Activated T-cell treated with anti-CD3 and anti-CD28 coated beads, Interleukin-2, amount 50 U/mL, for 24 hours (primary cell): ENCODE measurements at regions not wholly inside any gene's neighbourhood (a gene's known extent, or its start where the extent isn't known, plus 50 kb on each side); places are given as distances from the start of the nearest gene placed in this dataset.
"Not testable (repeated sequence)": the region's sequence is repeated elsewhere in the genome, so short reads cannot be mapped to it uniquely, and the experiment has no call there.

Experiments used
- DNase-seq: peaks from one replicate; pipeline ENCODE4 v3.0.0-alpha.2; 2020
- H3K27ac Mint-ChIP-seq: 2 replicates; pipeline ENCODE4 v1.8.0; 2020; ENCODE audit warnings: mild to moderate bottlenecking, mixed read lengths
- H3K27me3 Mint-ChIP-seq: 2 replicates; pipeline ENCODE4 v1.8.0; 2020; ENCODE audit warnings: mixed read lengths
- H3K36me3 Mint-ChIP-seq: 2 replicates; pipeline ENCODE4 v1.8.0; 2020; ENCODE audit warnings: low read depth, mixed read lengths
- H3K4me1 Mint-ChIP-seq: 2 replicates; pipeline ENCODE4 v1.8.0; 2020; ENCODE audit warnings: low read depth, mixed read lengths
- H3K4me3 Mint-ChIP-seq: 2 replicates; pipeline ENCODE4 v1.8.0; 2020; ENCODE audit warnings: mild to moderate bottlenecking, moderate library complexity, mixed read lengths
- H3K9me3 Mint-ChIP-seq: 2 replicates; pipeline ENCODE4 v1.8.0; 2020; ENCODE audit warnings: mixed read lengths

DNA sequence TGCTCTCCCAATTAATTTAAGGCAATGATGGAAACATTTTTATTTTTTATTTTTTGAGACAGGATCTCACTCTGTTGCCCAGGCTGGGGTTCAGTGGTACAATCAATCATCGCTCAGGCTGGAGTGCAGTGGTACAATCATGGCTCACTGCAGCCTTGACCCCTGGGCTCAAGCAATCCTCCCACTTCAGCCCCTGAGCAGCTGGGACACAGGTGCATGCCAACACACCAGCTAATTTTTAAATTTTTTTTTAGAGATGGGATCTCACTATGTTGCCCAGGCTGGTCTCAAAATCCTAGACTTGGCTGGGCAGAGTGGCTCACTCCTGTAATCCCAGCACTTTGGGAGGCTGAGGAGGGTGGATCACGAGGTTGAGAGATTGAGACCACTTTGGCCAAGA lies 126.1 kb upstream of the PTBP2 start:
- H3K4me1 Mint-ChIP-seq, H3K4me3 Mint-ChIP-seq, H3K9me3 Mint-ChIP-seq, H3K27ac Mint-ChIP-seq, DNase-seq, H3K36me3 Mint-ChIP-seq, H3K27me3 Mint-ChIP-seq: not testable (repeated sequence)

DNA sequence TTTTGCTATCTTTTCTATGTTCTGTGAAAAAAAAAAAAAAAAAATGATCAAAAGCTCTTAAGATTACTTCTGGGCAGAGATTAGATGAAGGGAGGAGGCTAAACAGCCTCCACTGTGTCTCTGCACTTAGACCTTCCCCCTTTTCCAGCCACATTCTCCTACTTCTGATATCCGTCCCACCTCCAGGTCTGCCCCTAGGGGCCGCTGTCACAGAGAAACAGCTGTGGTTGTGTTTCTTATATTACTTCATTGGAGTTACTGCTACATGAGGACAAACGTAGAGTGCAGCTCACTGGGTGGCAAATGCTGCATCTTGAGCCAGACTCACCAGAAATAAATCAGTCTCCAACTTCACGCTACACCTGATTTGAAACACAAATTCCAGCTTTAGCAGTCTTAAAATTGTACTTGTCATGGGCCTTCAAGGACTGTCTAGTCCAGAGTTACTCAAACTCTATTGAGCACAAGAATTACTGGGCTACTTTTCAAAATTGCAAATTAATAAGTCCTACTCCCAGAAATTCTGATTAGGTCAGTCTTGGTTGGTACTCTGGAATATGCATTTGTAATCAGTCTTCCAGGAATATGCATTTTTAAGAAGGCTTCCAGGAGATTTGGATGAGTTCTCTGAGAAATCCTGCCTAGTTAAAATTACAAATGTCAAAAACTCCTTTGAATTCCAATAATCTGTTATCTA lies 125.2 kb upstream of the PTBP2 start:
- no peak for DNase-seq
- H3K27me3 Mint-ChIP-seq, result peaks cover 3% of the 10 kb centered on the region
- no peaks in the 10 kb centered on the region for H3K9me3 Mint-ChIP-seq
- H3K4me3 Mint-ChIP-seq, result no peak overlapping the region
- no peaks in the 10 kb centered on the region for H3K4me1 Mint-ChIP-seq
- H3K36me3 Mint-ChIP-seq, result no peaks in the 10 kb centered on the region
- H3K27ac Mint-ChIP-seq, result no peak overlapping the region

DNA sequence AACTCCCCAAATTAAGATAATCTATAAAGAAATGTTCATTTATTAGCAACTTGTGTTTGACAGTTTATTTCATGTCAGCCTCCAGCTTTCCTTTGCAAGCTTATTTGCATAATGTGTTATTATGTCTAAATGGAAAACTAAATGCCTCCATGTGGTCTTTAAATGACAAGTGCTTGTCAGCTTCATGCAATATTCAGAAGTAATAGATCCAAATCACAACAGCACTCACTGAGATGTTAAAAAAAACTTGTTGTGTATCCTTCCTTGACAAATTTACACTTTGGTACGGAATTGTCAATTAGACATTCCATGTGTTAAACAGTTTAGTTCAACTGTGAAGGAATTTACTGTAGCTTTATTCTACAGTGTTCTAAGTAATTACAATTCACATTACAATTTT lies 124.4 kb upstream of the PTBP2 start:
- Mint-ChIP-seq H3K4me3 (no peak overlapping the region), H3K9me3 (no peaks in the 10 kb centered on the region), H3K27ac (no peak overlapping the region), H3K36me3 (no peaks in the 10 kb centered on the region), H3K27me3 (peaks cover 6% of the 10 kb centered on the region), H3K4me1 (no peaks in the 10 kb centered on the region)
- no peak for DNase-seq

DNA sequence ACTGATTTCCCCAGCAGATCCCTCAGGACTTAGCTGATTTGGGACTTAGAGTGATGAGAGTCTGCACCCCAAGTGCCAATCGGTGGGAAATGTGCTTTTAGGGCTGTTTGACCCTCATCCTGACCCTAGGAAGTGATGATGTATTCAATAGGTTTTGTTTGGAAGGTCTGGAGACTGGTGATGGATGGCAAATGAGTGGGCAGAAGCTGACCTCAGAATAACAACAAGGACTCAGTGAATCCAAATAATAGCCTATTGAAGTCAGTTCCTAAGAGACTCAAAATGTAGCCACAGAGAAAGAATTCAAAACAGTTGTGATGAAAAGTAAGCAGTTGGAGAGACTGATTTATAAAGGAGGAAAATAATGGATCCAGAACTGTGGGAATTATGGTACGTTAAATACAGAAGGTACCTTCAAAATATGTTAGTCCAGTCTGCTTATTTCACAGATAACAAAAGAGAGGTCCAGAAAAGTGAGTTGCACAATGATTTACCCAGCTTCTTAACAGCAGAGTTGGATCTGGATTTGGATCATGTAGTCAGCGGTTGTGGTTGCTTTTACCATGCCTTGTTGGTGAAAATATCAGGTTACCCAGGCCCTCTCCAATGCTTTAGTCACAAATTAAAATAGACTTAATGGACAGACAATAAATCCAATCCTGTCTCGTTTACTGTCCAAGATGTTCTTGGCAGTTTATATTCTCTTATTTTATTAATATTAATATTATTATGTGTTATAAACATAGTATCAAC lies 123.0 kb upstream of the PTBP2 start:
- Mint-ChIP-seq H3K27me3 (peaks cover 6% of the 10 kb centered on the region), H3K9me3 (no peaks in the 10 kb centered on the region), H3K27ac (no peak overlapping the region), H3K4me3 (no peak overlapping the region), H3K4me1 (no peaks in the 10 kb centered on the region), H3K36me3 (no peaks in the 10 kb centered on the region)
- no peak for DNase-seq

DNA sequence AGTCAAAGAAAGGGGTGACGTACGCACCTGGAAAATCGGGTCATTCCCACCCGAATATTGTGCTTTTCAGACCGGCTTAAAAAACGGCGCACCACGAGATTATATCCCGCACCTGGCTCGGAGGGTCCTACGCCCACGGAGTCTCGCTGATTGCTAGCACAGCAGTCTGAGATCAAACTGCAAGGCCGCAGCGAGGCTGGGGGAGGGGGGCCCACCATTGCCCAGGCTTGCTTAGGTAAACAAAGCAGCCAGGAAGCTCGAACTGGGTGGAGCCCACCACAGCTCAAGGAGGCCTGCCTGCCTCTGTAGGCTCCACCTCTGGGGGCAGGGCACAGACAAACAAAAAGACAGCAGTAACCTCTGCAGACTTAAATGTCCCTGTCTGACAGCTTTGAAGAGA lies 117.0 kb upstream of the PTBP2 start:
- not testable (repeated sequence) for H3K9me3 Mint-ChIP-seq, H3K4me1 Mint-ChIP-seq, DNase-seq, H3K36me3 Mint-ChIP-seq, H3K27me3 Mint-ChIP-seq, H3K27ac Mint-ChIP-seq, H3K4me3 Mint-ChIP-seq

DNA sequence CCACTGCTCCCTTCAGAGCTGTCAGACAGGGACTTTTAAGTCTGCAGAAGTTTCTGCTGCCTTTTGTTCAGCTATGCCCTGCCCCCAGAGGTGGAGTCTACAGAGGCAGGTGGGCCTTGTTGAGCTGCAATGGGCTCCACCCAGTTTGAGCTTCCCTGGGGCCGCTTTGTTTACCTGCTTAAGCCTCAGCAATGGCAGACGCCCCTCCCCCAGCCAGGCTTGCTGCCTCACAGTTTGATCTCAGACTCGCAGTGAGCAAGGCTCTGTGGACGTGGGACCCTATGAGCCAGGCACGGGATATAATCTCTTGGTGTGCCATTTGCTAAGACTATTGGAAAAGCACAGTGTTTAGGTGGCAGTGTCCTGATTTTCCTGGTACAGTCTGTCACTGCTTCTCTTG lies 104.2 kb upstream of the PTBP2 start:
- not testable (repeated sequence) for H3K4me3 Mint-ChIP-seq, H3K9me3 Mint-ChIP-seq, H3K4me1 Mint-ChIP-seq, DNase-seq, H3K36me3 Mint-ChIP-seq, H3K27ac Mint-ChIP-seq
- H3K27me3 Mint-ChIP-seq, result peaks cover 12% of the 10 kb centered on the region

DNA sequence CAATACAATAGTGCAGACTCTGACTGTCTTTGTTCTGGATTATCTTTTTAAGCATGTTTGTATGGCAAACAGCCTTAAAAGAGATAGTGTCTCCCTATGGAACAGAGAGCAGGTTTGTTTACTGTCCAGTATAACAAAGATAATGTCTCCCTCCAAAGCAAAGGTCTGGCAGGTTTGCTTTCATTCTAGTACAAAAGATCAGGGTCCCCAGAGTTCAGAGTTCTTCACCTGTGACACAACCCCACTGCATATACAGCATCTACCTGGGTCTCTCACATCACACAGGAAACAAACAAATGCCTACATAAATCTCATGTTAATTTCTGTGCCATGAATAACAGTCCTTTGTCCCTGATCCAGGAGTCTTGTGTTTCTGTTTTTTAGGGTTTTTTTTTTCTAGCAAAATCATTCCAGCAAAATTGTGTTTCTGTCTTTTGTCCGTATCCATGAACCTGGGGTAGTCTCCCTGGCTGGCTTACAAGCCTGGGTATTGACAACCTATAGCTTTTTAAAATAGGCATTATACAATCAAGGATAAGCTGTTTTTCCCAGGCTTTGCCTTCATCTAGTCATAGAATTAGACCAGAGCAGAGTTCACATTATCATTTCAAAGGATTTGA lies 89.4 kb upstream of the PTBP2 start:
- no peaks in the 10 kb centered on the region for H3K36me3 Mint-ChIP-seq
- H3K9me3 Mint-ChIP-seq, result no peaks in the 10 kb centered on the region
- no peaks in the 10 kb centered on the region for H3K27me3 Mint-ChIP-seq
- no peak overlapping the region for H3K4me3 Mint-ChIP-seq
- no peak for DNase-seq
- no peaks in the 10 kb centered on the region for H3K4me1 Mint-ChIP-seq
- H3K27ac Mint-ChIP-seq, result no peak overlapping the region

DNA sequence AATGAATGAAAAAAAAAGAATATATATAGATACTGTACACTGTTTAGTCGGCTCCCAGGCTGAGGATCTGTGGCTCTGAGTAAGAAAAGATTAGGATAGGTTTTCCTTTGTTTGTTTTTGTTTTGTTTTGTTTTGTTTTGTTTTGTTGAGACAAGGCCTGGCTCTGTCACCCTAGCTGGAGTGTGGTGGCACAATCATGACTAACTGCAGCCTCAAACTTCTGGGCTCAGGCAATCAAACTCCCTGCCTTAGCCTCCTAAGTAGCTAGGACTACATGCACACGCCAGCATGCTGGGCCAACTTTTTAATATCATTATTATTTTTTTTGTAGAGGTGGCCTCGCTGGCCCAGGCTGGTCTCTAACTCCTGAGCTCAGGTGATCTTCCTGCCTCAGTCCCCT lies 87.9 kb upstream of the PTBP2 start:
- Mint-ChIP-seq H3K27ac (no peak overlapping the region), H3K9me3 (no peaks in the 10 kb centered on the region), H3K4me1 (no peaks in the 10 kb centered on the region), H3K36me3 (no peaks in the 10 kb centered on the region), H3K27me3 (no peaks in the 10 kb centered on the region), H3K4me3 (no peak overlapping the region)
- DNase-seq, result no peak

DNA sequence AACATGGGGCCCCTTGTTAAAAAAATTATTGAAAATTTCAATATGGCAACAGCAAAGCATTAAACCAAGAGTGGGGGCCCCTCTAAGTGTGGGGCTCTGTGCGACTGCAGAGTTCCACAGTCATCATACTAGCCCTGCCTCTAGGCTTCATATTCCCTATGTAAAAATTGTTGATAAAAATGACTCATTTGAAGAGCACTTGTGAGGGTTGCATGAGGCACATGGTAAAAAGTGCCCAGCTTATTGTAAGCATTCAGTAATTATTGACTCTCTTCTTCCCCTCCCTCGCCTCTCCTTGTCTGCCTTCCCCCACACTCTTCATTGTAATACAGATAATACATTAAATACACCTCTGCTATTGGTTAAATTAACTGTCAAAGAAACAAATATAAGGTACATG lies 86.7 kb upstream of the PTBP2 start:
- H3K9me3 Mint-ChIP-seq, result no peaks in the 10 kb centered on the region
- no peak overlapping the region for H3K4me3 Mint-ChIP-seq
- no peaks in the 10 kb centered on the region for H3K4me1 Mint-ChIP-seq
- no peaks in the 10 kb centered on the region for H3K27me3 Mint-ChIP-seq
- no peak for DNase-seq
- no peak overlapping the region for H3K27ac Mint-ChIP-seq
- no peaks in the 10 kb centered on the region for H3K36me3 Mint-ChIP-seq

DNA sequence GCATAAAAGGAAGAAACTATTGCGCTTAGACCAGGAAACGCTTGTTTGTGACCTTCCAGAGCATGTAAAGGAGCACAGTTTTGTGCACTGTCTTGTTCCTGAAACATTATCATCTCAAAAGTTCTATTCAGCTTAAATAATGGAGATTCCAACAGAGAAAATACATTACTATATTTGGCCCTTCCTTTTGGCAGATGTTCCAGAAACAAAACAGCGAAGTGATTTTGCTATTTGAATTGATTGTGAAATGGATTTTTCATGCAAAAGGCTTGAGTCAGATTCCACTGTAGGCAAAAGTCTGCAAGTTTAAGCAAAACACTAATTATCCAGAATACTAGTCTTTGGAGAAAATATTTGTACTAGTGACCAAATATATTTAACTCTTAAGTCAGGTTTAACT lies 80.3 kb upstream of the PTBP2 start:
- Mint-ChIP-seq H3K27me3 (peaks cover 7% of the 10 kb centered on the region), H3K27ac (no peak overlapping the region), H3K4me3 (no peak overlapping the region), H3K9me3 (no peaks in the 10 kb centered on the region), H3K36me3 (no peaks in the 10 kb centered on the region), H3K4me1 (no peaks in the 10 kb centered on the region)
- no peak for DNase-seq

DNA sequence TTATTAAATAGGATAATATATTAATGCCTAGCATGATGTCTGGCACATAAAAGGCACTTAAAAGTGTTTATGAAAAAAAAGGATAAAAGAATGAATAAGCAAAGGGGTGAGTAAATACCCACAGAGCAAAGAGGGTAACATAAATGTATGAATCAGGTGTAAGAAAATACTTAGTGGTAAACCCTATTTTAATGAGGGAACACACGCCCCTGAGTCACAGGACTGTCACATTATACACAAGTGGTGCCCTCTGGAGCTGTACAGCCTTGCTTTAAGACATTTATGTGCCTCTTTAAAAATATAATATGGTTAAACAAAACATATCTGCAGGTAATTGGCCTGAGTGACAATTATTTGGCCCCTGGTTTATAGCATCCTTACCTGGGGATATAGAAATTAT lies 78.1 kb upstream of the PTBP2 start:
- H3K9me3 Mint-ChIP-seq, result no peaks in the 10 kb centered on the region
- no peak overlapping the region for H3K4me3 Mint-ChIP-seq
- H3K27me3 Mint-ChIP-seq, result peaks cover 7% of the 10 kb centered on the region
- no peaks in the 10 kb centered on the region for H3K4me1 Mint-ChIP-seq
- no peaks in the 10 kb centered on the region for H3K36me3 Mint-ChIP-seq
- H3K27ac Mint-ChIP-seq, result no peak overlapping the region
- DNase-seq, result no peak

DNA sequence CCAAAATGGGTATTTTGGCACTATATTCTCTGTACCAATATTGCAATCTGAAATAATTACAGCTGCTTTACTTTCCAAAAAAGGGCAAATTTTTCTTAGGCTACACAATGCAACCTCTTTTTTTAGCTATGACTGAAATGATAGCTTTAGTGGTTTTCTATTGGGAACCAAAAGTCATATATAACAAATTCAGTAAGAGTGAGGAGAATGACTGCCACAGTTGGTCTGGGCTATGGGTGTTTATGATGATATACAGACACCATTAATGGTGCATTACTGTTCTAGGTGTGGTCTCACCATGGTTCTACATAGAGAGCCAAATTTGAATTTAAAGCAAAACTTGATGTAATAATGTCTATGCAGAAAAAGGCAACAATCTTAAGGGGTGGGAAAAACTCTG lies 72.3 kb upstream of the PTBP2 start:
- Mint-ChIP-seq H3K27ac (no peak overlapping the region), H3K4me1 (no peaks in the 10 kb centered on the region), H3K9me3 (peaks cover 5% of the 10 kb centered on the region), H3K27me3 (peaks cover 15% of the 10 kb centered on the region), H3K4me3 (no peak overlapping the region), H3K36me3 (no peaks in the 10 kb centered on the region)
- no peak for DNase-seq

DNA sequence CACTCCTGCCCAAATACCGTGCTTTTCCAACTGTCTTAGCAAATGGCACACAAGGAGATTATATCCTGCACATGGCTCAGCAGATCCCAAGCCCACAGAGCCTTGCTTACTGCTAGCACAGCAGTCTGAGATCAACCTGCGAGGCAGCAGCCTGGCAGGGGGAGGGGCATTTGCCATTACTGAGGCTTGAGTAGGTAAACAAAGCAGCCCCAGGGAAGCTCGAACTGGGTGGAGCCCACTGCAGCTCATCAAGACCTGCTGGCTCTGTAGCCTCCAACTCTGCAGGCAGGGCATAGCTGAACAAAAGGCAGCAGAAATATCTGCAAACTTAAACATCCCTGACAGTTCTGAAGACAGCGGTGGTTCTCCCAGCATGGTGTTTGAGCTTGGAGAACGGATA lies 70.1 kb upstream of the PTBP2 start:
- no peaks in the 10 kb centered on the region for H3K36me3 Mint-ChIP-seq
- H3K27me3 Mint-ChIP-seq, result peaks cover 8% of the 10 kb centered on the region
- H3K4me1 Mint-ChIP-seq, result no peaks in the 10 kb centered on the region
- H3K27ac Mint-ChIP-seq, result no peak overlapping the region
- no peak for DNase-seq
- H3K4me3 Mint-ChIP-seq, result no peak overlapping the region
- peaks cover 5% of the 10 kb centered on the region for H3K9me3 Mint-ChIP-seq

DNA sequence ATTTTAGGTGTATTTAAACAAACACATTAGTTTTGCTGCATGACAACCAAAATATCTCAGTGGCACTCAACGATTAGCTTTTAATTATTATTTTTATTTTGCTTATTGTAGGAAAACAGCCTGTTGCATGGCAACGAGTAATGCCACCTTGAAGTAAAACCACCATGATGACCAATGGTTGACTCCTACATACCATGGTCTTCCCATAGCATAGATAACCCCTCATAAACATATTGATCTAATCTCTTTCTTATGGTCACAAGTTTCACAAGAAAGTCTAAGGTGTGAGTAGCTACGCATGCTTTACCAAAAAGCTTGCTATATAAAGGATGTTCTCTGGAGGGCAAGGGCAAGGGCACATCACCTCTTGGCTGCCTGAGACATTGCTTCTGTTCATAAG lies 61.5 kb upstream of the PTBP2 start:
- Mint-ChIP-seq H3K27ac (no peak overlapping the region), H3K36me3 (no peaks in the 10 kb centered on the region), H3K27me3 (no peaks in the 10 kb centered on the region), H3K4me1 (no peaks in the 10 kb centered on the region), H3K4me3 (no peak overlapping the region), H3K9me3 (peaks cover 8% of the 10 kb centered on the region)
- DNase-seq, result no peak

DNA sequence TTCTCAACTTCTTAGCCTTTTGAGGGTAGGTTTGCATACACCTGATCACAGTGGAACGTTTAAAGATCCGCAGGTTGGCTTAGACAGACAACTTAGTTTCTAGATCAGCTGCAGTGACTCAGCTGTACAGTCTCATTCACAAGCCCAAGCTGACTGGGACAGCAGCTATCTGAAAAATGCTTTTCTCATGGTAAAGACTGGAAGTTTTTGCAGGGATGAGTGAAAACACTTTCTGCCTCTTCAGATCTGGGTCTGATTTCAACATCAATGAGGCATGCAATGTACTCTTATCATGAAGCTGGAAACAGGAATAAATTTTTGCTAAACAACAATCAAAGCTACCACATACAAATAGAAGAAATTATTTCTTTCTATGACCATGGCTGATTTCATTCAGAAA lies 61.1 kb upstream of the PTBP2 start:
- DNase-seq, result no peak
- peaks cover 8% of the 10 kb centered on the region for H3K9me3 Mint-ChIP-seq
- H3K36me3 Mint-ChIP-seq, result no peaks in the 10 kb centered on the region
- H3K27ac Mint-ChIP-seq, result no peak overlapping the region
- no peak overlapping the region for H3K4me3 Mint-ChIP-seq
- no peaks in the 10 kb centered on the region for H3K4me1 Mint-ChIP-seq
- H3K27me3 Mint-ChIP-seq, result no peaks in the 10 kb centered on the region
